GM12892 (cell line): ENCODE measurements at regions not wholly inside any gene's neighbourhood (a gene's known extent, or its start where the extent isn't known, plus 50 kb on each side); places are given as distances from the start of the nearest gene placed in this dataset.

Source experiments
- POLR2A ChIP-seq: IDR thresholded peaks from 2 replicates; pipeline ENCODE4 v1.6.1; 2011; ENCODE audit warnings: low read depth, low read length, control low read depth
- POLR2AphosphoS5 ChIP-seq: IDR thresholded peaks from 2 replicates; pipeline ENCODE4 v1.6.1; 2011; ENCODE audit warnings: low read depth, low read length, control low read depth
- TAF1 ChIP-seq: IDR thresholded peaks from 2 replicates; pipeline ENCODE4 v1.6.1; 2011; ENCODE audit warnings: low read depth, mild to moderate bottlenecking, control low read depth, low read length, borderline replicate concordance

GRCh38 chr6:67369679-67370078, 1265.4 kb upstream of the ADGRB3 start:
- TF ChIP-seq POLR2AphosphoS5, result no peak
- no peak for TF ChIP-seq TAF1
- TF ChIP-seq POLR2A, result no peak
